Sigmoid colon (tissue), 6 donors: ENCODE measurements at regions not wholly inside any gene's neighbourhood (a gene's known extent, or its start where the extent isn't known, plus 50 kb on each side); places are given as distances from the start of the nearest gene placed in this dataset.

ENCODE experiments used
- DNase-seq: peaks from one replicate; pipeline ENCODE4 v3.0.0-alpha.2; 2019
- H3K27ac ChIP-seq, 4 donors: fragments of 200-600 bp; sonication (generic); one replicate each; pipeline ENCODE4 v1.5.1; 2016 to 2019; ENCODE audit warnings: mild to moderate bottlenecking in 1 of 4
- H3K27me3 ChIP-seq, 3 donors: fragments of 200-600 bp; sonication (generic); one replicate each; pipeline ENCODE4 v1.5.1; 2019; ENCODE audit warnings: mild to moderate bottlenecking in 1 of 3
- H3K36me3 ChIP-seq, 4 donors: fragments of 200-600 bp; sonication (generic); one replicate each; pipeline ENCODE4 v1.5.1; 2016 to 2019
- H3K4me1 ChIP-seq, 4 donors: fragments of 200-600 bp; sonication (generic); one replicate each; pipeline ENCODE4 v1.5.1; 2017 to 2019
- H3K4me3 ChIP-seq, 4 donors: fragments of 200-600 bp; sonication (generic); one replicate each; pipeline ENCODE4 v1.5.1; 2017 to 2019; ENCODE audit warnings: mild to moderate bottlenecking in 2 of 4, moderate library complexity in 1 of 4
- H3K9me3 ChIP-seq, 4 donors: fragments of 200-600 bp in 3 of 4; sonication (generic) in 3 of 4; one replicate each; pipeline versions ENCODE4 v1.5.1 to v1.6.1; 2013 to 2019
- EP300 ChIP-seq, 4 donors: sonication (generic); formaldehyde crosslinking; IDR thresholded peaks; one replicate each; pipeline ENCODE4 v1.6.1; 2017; ENCODE audit warnings: antibody characterized with exemption in 4 of 4
- POLR2A ChIP-seq, 2 donors: fragments of 450-650 bp; IDR thresholded peaks; one replicate each; pipeline ENCODE4 v1.6.1; 2016; ENCODE audit warnings: antibody characterized with exemption in 2 of 2, mild to moderate bottlenecking in 2 of 2, moderate library complexity in 2 of 2
- POLR2AphosphoS5 ChIP-seq, 4 donors: sonication (generic); formaldehyde crosslinking; IDR thresholded peaks; one replicate each; pipeline ENCODE4 v1.6.1; 2017; ENCODE audit warnings: antibody characterized with exemption in 4 of 4
- WGBS, 2 donors: extraction: QIAGEN DNeasy Blood & Tissue Kit; methylation state at CpG; one replicate each; pipeline ENCODE4 v1.1.7; 2013; 5-methylcytosine and 5-hydroxymethylcytosine counted together
- intact Hi-C: fragments of 100-400 bp; cut with DNase I; formaldehyde crosslinking; loops from one replicate; pipeline ENCODE4 v1.15.1; 2023
- TF ChIP-seq, protein P1 (sequence below), 4 experiments: fragments of 450-650 bp in 3 of 4; fragments of 200-600 bp in 1 of 4; IDR thresholded peaks; one replicate each; pipeline ENCODE4 v1.5.1; 2016 to 2019; ENCODE audit warnings: antibody characterized with exemption in 4 of 4, mild to moderate bottlenecking in 3 of 4, moderate library complexity in 2 of 4
- donor health status: healthy with polysubstance abuse.
- donor health status: healthy.

DNA sequence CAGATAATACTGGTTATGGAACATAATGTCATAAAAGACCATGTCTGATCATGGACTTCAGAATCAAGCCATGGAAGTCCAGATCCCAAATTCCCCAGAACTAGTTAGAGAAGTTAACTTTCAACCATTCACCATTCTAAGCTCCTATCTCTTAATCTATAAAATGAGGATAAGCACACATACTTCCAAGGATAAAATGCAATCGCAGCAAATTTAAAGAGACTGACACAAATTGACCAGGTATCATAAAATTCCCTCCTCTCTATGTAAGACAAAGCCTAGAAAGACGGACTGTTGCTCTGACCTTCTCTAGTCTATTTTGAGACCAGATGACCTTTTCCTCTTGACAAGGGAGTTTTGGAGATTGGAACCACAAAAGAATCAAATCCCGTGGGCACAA lies 426.7 kb downstream of the PLPP3 start:
- intact Hi-C loops = loop anchor here (1.0 kb wide), 1 partner anchor 23 kb away; no protein-coding TSS in a partner anchor
- Histone ChIP-seq H3K27me3 (no peaks in the 10 kb centered on the region), H3K27ac (no peak overlapping the region), H3K9me3 (no peaks in the 10 kb centered on the region), H3K4me1 (peaks cover 0 to 1% (median under 1%) of the 10 kb centered on the region in 4 donors), H3K4me3 (no peak overlapping the region), H3K36me3 (no peaks in the 10 kb centered on the region)
- no peak for DNase-seq
- TF ChIP-seq POLR2AphosphoS5 (IDR thresholded peaks at IDR 0.05) = no peak
- no peak for TF ChIP-seq EP300 (IDR thresholded peaks at IDR 0.05)
- TF ChIP-seq, protein P1, sequence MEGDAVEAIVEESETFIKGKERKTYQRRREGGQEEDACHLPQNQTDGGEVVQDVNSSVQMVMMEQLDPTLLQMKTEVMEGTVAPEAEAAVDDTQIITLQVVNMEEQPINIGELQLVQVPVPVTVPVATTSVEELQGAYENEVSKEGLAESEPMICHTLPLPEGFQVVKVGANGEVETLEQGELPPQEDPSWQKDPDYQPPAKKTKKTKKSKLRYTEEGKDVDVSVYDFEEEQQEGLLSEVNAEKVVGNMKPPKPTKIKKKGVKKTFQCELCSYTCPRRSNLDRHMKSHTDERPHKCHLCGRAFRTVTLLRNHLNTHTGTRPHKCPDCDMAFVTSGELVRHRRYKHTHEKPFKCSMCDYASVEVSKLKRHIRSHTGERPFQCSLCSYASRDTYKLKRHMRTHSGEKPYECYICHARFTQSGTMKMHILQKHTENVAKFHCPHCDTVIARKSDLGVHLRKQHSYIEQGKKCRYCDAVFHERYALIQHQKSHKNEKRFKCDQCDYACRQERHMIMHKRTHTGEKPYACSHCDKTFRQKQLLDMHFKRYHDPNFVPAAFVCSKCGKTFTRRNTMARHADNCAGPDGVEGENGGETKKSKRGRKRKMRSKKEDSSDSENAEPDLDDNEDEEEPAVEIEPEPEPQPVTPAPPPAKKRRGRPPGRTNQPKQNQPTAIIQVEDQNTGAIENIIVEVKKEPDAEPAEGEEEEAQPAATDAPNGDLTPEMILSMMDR (IDR thresholded peaks at IDR 0.05) = no peak
- no peak for TF ChIP-seq POLR2A (IDR thresholded peaks at IDR 0.05)
- WGBS, 2 donors = 42 to 81% methylated on average over 3 of the region's 3 CpGs

- 94 to 97% methylated on average over 2 of the region's 2 CpGs for WGBS, 2 donors
- no peaks in the 10 kb centered on the region for H3K36me3 ChIP-seq
- no peak overlapping the region for H3K4me3 ChIP-seq
- no peaks in the 10 kb centered on the region for H3K27me3 ChIP-seq
- TF ChIP-seq POLR2AphosphoS5 (IDR thresholded peaks at IDR 0.05) (no peak), POLR2A (IDR thresholded peaks at IDR 0.05) (no peak), EP300 (IDR thresholded peaks at IDR 0.05) (no peak)
- TF ChIP-seq, protein P1 (IDR thresholded peaks at IDR 0.05) = no peak
- DNase-seq = no peak
- no peak overlapping the region for H3K27ac ChIP-seq
- no peaks in the 10 kb centered on the region for H3K9me3 ChIP-seq
- intact Hi-C loops = no loop called here
- H3K4me1 ChIP-seq = peaks cover 0 to 13% (median 10%) of the 10 kb centered on the region in 4 donors
These were observed 428.0 kb downstream of the PLPP3 start for GRCh38 chr1:56151402-56151801.

DNA sequence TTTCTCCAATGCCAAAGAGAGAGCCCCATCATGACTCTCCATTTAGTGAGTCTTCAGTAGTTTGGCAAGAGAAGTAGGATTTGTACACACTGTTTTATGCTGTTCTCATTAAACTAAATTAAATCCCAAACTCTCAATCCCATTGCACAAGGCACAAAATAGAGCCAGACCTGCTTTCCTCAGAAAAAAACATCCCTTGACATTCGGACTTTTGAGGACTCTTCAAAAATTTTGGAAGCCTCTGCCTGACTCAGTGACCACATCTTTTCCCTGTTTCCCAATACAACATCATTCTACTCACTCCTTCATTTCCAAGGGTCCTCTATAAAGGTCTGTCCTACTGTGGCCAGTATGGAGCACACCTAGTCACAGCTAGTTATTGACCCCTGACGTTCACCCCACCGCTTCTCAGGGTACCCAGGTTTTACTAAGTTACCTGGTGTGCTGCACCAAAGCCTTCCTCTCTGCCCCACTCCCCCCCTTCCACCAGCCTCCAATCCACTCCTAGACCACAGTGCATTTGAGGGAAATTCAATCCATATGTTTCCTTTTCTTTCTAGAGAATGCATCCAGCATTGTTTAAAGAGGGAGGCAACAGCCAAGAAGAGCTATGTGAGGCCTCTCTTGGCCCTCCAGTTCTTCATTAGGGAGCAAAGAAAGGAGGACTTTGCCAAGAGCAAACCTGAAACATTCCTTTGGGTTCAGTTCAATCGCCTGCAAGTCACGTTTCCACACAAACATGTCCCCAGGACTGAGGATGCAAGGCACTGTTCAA lies 428.7 kb downstream of the PLPP3 start:
- intact Hi-C loops = no loop called here
- H3K27ac ChIP-seq = no peak overlapping the region

DNA sequence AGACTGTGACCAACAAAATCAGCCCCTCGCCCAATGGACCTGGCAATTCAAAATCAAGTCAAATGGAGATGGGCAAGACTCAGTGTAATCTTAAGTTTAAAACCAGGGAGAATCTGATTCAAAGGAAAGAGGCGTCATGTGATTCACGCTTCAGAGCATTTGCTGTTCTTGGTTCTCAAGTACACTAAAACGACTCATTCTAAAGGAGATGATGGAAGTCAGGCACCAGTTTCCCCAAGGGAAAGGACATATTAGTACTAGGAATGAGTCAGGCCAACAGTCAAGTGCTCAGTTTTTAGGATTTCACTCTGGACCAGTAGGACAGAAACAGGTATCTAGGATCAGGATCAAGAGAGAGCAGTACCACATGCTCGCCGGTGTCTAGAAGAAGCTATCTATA lies 429.6 kb downstream of the PLPP3 start:
- TF ChIP-seq POLR2AphosphoS5 (IDR thresholded peaks at IDR 0.05) = no peak
- TF ChIP-seq EP300 (IDR thresholded peaks at IDR 0.05) = no peak
- no peak for TF ChIP-seq POLR2A (IDR thresholded peaks at IDR 0.05)
- TF ChIP-seq, protein P1 (IDR thresholded peaks at IDR 0.05) = no peak
- no peak overlapping the region for H3K27ac ChIP-seq
- H3K27me3 ChIP-seq = no peaks in the 10 kb centered on the region
- H3K4me3 ChIP-seq = no peak overlapping the region
- intact Hi-C loops = loop anchor here (5.0 kb wide), 1 partner anchor 303 kb away; no protein-coding TSS in a partner anchor
- no peaks in the 10 kb centered on the region for H3K36me3 ChIP-seq
- WGBS, 2 donors = 87 to 92% methylated on average over 6 of the region's 6 CpGs
- H3K4me1 ChIP-seq = peaks cover 0 to 22% (median 15%) of the 10 kb centered on the region in 4 donors
- H3K9me3 ChIP-seq = no peaks in the 10 kb centered on the region
- DNase-seq = no peak

More for the DNA sequence above, 428.7 kb downstream of the PLPP3 start:
- WGBS, 2 donors = 88 to 92% methylated on average over 5 of the region's 5 CpGs
- DNase-seq = no peak
- Histone ChIP-seq H3K4me3 (no peak overlapping the region), H3K27me3 (no peaks in the 10 kb centered on the region), H3K9me3 (no peaks in the 10 kb centered on the region), H3K36me3 (no peaks in the 10 kb centered on the region), H3K4me1 (peaks cover 0 to 21% (median 15%) of the 10 kb centered on the region in 4 donors)
- TF ChIP-seq POLR2AphosphoS5 (IDR thresholded peaks at IDR 0.05) = no peak
- no peak for TF ChIP-seq EP300 (IDR thresholded peaks at IDR 0.05)

- intact Hi-C loops = loop anchor here (5.0 kb wide), 1 partner anchor 304 kb away; no protein-coding TSS in a partner anchor
- H3K9me3 ChIP-seq = no peaks in the 10 kb centered on the region
- WGBS, 2 donors = 53 to 66% methylated on average over 6 of the region's 6 CpGs
- TF ChIP-seq POLR2AphosphoS5 (IDR thresholded peaks at IDR 0.05) = no peak
- TF ChIP-seq, protein P1 (IDR thresholded peaks at IDR 0.05) = no peak
- TF ChIP-seq POLR2A (IDR thresholded peaks at IDR 0.05) = no peak
- TF ChIP-seq EP300 (IDR thresholded peaks at IDR 0.05) = no peak
- H3K4me3 ChIP-seq = no peak overlapping the region
- no peak for DNase-seq
- H3K27me3 ChIP-seq = no peaks in the 10 kb centered on the region
- peak overlapping the region in 1 of 4 donors; percentile 8 for H3K27ac ChIP-seq
- H3K4me1 ChIP-seq = peaks cover 0 to 22% (median 15%) of the 10 kb centered on the region in 4 donors
- H3K36me3 ChIP-seq = no peaks in the 10 kb centered on the region
These were observed 430.8 kb downstream of the PLPP3 start for GRCh38 chr1:56148326-56149193.
